H1 (cell line): ENCODE measurements at regions not wholly inside any gene's neighbourhood (a gene's known extent, or its start where the extent isn't known, plus 50 kb on each side); places are given as distances from the start of the nearest gene placed in this dataset.

ENCODE experiments used
- CEBPB ChIP-seq: IDR thresholded peaks from 2 replicates; pipeline ENCODE4 v1.6.1; 2012; ENCODE audit warnings: low read depth, low read length
- CHD2 ChIP-seq: IDR thresholded peaks from 2 replicates; pipeline ENCODE4 v1.6.1; 2012; ENCODE audit warnings: low read length, improper control_type of control experiment
- JUN ChIP-seq: IDR thresholded peaks from 2 replicates; pipeline ENCODE4 v1.6.1; 2011; ENCODE audit warnings: low read depth, mild to moderate bottlenecking, improper control_type of control experiment, low read length
- JUND ChIP-seq: IDR thresholded peaks from 2 replicates; pipeline ENCODE4 v1.6.1; 2011; ENCODE audit warnings: mild to moderate bottlenecking, improper control_type of control experiment, low read length
- NANOG ChIP-seq: IDR thresholded peaks from 2 replicates; pipeline ENCODE4 v1.6.1; 2011; ENCODE audit warnings: low read length, low read depth, mild to moderate bottlenecking, inconsistent platforms; ENCODE audit not compliant: insufficient read depth, poor library complexity, severe bottlenecking
- POLR2A ChIP-seq, 2 experiments: IDR thresholded peaks; 1 replicate in 1 of 2; 2 replicates in 1 of 2; pipeline ENCODE4 v1.6.1; 2011; ENCODE audit warnings: low read depth in 2 of 2, low read length in 2 of 2, mild to moderate bottlenecking in 2 of 2; ENCODE audit errors: control extremely low read depth in 1 of 2
- POLR2AphosphoS5 ChIP-seq: IDR thresholded peaks from 2 replicates; pipeline ENCODE4 v1.6.1; 2011; ENCODE audit warnings: low read depth, low read length
- TCF12 ChIP-seq: IDR thresholded peaks from 2 replicates; pipeline ENCODE4 v1.6.1; 2011; ENCODE audit warnings: low read depth, mild to moderate bottlenecking, low read length
- TF ChIP-seq, protein P1 (sequence below), 3 experiments: IDR thresholded peaks; 1 replicate in 2 of 3; 2 replicates in 1 of 3; pipeline versions ENCODE4 v1.5.1 to v1.6.1; 2011; ENCODE audit warnings: low read length in 3 of 3, mild to moderate bottlenecking in 3 of 3, inconsistent platforms in 2 of 3, low read depth in 1 of 3, moderate library complexity in 1 of 3; ENCODE audit not compliant: insufficient read depth in 1 of 3; ENCODE audit errors: control extremely low read depth in 1 of 3
- TF ChIP-seq, protein P2 (sequence below): IDR thresholded peaks from 2 replicates; pipeline ENCODE4 v1.6.1; 2011; ENCODE audit warnings: low read depth, mild to moderate bottlenecking, low read length; ENCODE audit not compliant: insufficient read depth
- TF ChIP-seq, protein P3 (sequence below): IDR thresholded peaks from 2 replicates; pipeline ENCODE4 v1.6.1; 2012; ENCODE audit warnings: inconsistent platforms

DNA sequence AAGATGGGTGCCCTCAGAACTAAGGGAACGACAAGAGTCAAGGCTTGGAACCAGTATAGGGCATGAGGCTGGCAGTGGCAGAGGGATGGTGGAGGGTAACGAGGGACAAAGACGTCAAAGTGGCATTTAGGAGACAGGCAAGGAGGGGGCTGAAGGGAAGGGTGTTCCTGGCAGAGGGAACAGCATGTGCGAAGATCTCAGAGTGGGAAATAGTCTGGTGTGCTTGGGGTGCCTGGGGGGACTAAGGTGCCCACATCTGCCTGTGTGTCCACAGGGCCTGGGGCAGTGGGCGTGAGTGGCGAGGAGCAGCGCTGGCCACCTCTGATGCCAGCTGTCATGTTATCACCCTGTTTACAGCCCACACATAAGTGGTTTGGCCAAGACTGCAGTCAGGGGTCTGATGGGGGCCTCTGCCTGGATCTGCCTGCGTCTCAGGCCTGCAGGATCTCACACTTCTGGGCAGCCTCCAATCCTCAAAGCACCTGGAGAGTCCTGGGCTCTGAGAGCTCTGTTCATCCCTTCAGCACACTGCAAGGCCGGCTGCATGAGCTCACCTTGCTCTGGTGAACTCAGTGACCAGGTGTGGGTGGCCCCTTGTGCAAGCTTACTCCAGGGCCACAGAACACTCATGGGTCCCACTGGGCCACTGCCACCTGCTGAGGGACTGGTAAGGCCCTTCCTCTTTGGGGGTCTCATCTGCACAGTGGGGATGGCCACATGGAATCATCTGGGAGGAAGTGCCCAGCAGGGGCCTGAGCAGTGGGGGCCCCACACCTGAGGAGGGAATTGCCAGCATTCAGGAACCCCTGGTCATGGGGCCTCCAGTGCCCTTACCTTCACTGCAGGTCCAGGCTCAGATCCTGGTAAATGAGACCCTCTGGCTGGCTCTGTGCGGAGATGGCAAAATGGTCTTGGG is 89.7 kb upstream of the SHISAL1 start:
- no peak for TF ChIP-seq NANOG
- TF ChIP-seq, protein P1, sequence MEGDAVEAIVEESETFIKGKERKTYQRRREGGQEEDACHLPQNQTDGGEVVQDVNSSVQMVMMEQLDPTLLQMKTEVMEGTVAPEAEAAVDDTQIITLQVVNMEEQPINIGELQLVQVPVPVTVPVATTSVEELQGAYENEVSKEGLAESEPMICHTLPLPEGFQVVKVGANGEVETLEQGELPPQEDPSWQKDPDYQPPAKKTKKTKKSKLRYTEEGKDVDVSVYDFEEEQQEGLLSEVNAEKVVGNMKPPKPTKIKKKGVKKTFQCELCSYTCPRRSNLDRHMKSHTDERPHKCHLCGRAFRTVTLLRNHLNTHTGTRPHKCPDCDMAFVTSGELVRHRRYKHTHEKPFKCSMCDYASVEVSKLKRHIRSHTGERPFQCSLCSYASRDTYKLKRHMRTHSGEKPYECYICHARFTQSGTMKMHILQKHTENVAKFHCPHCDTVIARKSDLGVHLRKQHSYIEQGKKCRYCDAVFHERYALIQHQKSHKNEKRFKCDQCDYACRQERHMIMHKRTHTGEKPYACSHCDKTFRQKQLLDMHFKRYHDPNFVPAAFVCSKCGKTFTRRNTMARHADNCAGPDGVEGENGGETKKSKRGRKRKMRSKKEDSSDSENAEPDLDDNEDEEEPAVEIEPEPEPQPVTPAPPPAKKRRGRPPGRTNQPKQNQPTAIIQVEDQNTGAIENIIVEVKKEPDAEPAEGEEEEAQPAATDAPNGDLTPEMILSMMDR (IDR thresholded peaks at IDR 0.05; ENCODE audit: control extremely low read depth in 1 of 3, insufficient read depth in 1 of 3, low read depth in 1 of 3, low read length in 3 of 3): no peak
- no peak for TF ChIP-seq JUN
- no peak for TF ChIP-seq CEBPB
- TF ChIP-seq POLR2A (IDR thresholded peaks at IDR 0.05; ENCODE audit: control extremely low read depth in 1 of 2, low read depth in 2 of 2, low read length in 2 of 2): no peak
- TF ChIP-seq TCF12: no peak
- TF ChIP-seq POLR2AphosphoS5: no peak
- TF ChIP-seq, protein P2, sequence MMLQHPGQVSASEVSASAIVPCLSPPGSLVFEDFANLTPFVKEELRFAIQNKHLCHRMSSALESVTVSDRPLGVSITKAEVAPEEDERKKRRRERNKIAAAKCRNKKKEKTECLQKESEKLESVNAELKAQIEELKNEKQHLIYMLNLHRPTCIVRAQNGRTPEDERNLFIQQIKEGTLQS: no peak
- TF ChIP-seq JUND: no peak
- TF ChIP-seq CHD2: no peak
- TF ChIP-seq, protein P3, sequence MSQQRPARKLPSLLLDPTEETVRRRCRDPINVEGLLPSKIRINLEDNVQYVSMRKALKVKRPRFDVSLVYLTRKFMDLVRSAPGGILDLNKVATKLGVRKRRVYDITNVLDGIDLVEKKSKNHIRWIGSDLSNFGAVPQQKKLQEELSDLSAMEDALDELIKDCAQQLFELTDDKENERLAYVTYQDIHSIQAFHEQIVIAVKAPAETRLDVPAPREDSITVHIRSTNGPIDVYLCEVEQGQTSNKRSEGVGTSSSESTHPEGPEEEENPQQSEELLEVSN: no peak
